Caco-2 (cell line): ENCODE measurements at regions not wholly inside any gene's neighbourhood (a gene's known extent, or its start where the extent isn't known, plus 50 kb on each side); places are given as distances from the start of the nearest gene placed in this dataset.

Experiments
- BruUV-seq: library from RNA; stranded (reverse); fragments of 400-500 nt; replicated peaks from 2 replicates; lab custom pipeline; 2021; lab: Mats Ljungman, UMichigan
- CTCF ChIA-PET: fragments of 300-600 bp; sonication (Branson Sonifier 250); formaldehyde crosslinking; loops from one replicate; lab custom pipeline; 2022; ENCODE audit warnings: antibody characterized with exemption; lab: Charles Lee
- POLR2A ChIA-PET: fragments of 300-600 bp; sonication (Branson Sonifier 250); formaldehyde crosslinking; loops from one replicate; lab custom pipeline; 2022; ENCODE audit warnings: antibody characterized with exemption; lab: Charles Lee
- DNase-seq, 2 experiments: peaks; one replicate each; pipeline versions ENCODE4 v3.0.0 to v3.0.0-alpha.2; 2020 to 2022
- H3K27me3 ChIP-seq: replicated peaks from 2 replicates; pipeline ENCODE4 v1.6.0; 2011; ENCODE audit warnings: low read length; ENCODE audit not compliant: control insufficient read depth, insufficient read depth
- H3K36me3 ChIP-seq: 2 replicates; pipeline ENCODE4 v1.5.1; 2011; ENCODE audit warnings: low read length; ENCODE audit not compliant: control insufficient read depth, insufficient read depth
- H3K4me1 ChIP-seq: fragments of 250-450 bp; sonication (Bioruptor Pico); 2 replicates; pipeline ENCODE4 v1.5.1; 2020; ENCODE audit warnings: mild to moderate bottlenecking
- H3K4me3 ChIP-seq: 2 replicates; pipeline ENCODE4 v1.5.1; 2011; ENCODE audit warnings: low read depth, mild to moderate bottlenecking, control low read depth, low read length
- H3K9me3 ChIP-seq: fragments of 250-450 bp; sonication (Bioruptor Pico); 2 replicates; pipeline ENCODE4 v1.5.1; 2020; ENCODE audit warnings: mild to moderate bottlenecking, moderate library complexity
- H3K27ac Mint-ChIP-seq: one replicate; pipeline ENCODE4 v1.8.0; 2022; ENCODE audit warnings: mixed read lengths; ENCODE audit not compliant: unreplicated experiment
- H3K27me3 Mint-ChIP-seq: one replicate; pipeline ENCODE4 v1.8.0; 2022; ENCODE audit warnings: mixed read lengths; ENCODE audit not compliant: insufficient read depth, unreplicated experiment
- H3K36me3 Mint-ChIP-seq: one replicate; pipeline ENCODE4 v1.8.0; 2022; ENCODE audit warnings: mild to moderate bottlenecking, mixed read lengths; ENCODE audit not compliant: insufficient read depth, unreplicated experiment
- H3K4me1 Mint-ChIP-seq: one replicate; pipeline ENCODE4 v1.8.0; 2022; ENCODE audit warnings: low read depth, mixed read lengths; ENCODE audit not compliant: unreplicated experiment
- H3K4me3 Mint-ChIP-seq: one replicate; pipeline ENCODE4 v1.8.0; 2022; ENCODE audit warnings: mild to moderate bottlenecking, moderate library complexity, mixed read lengths; ENCODE audit not compliant: unreplicated experiment
- H3K9me3 Mint-ChIP-seq: one replicate; pipeline ENCODE4 v1.8.0; 2022; ENCODE audit warnings: mixed read lengths; ENCODE audit not compliant: unreplicated experiment
- CTCF ChIP-seq, 2 experiments: fragments of 200-600 bp in 1 of 2; IDR thresholded peaks; 1 replicate in 1 of 2; 2 replicates in 1 of 2; pipeline versions ENCODE4 v1.5.1 to v1.8.0; 2011 to 2022; ENCODE audit warnings: antibody characterized with exemption in 1 of 2, control low read depth in 1 of 2, inconsistent platforms in 1 of 2, low read depth in 1 of 2, low read length in 1 of 2, mild to moderate bottlenecking in 1 of 2, moderate library complexity in 1 of 2; ENCODE audit not compliant: insufficient read depth in 1 of 2, severe bottlenecking in 1 of 2, unreplicated experiment in 1 of 2
- intact Hi-C: fragments of 100-400 bp; cut with micrococcal nuclease; formaldehyde crosslinking; loops from one replicate; pipeline ENCODE4 v1.10.0; 2022; ENCODE audit not compliant: unreplicated experiment

GRCh38 chr2:19684516-19684915, 217.3 kb downstream of the TTC32 start:
- Histone ChIP-seq H3K36me3 (no peaks in the 10 kb centered on the region), H3K4me3 (no peak overlapping the region), H3K27me3 (no peaks in the 10 kb centered on the region), H3K4me1 (peaks cover 6% of the 10 kb centered on the region; the same call in 1 of the 2 replicates), H3K9me3 (no peaks in the 10 kb centered on the region)
- no TSS peak for BruUV-seq
- H3K27me3 Mint-ChIP-seq, result peaks cover 5% of the 10 kb centered on the region
- no peak overlapping the region for H3K27ac Mint-ChIP-seq
- no peak overlapping the region for H3K4me3 Mint-ChIP-seq
- no peak for DNase-seq
- POLR2A ChIA-PET, result no interaction called here
- no peaks in the 10 kb centered on the region for H3K36me3 Mint-ChIP-seq
- intact Hi-C loops, result loop anchor here (10.0 kb wide), 1 partner anchor 180 kb away; no protein-coding TSS in a partner anchor
- no peaks in the 10 kb centered on the region for H3K4me1 Mint-ChIP-seq
- TF ChIP-seq CTCF (IDR thresholded peaks at IDR 0.05; ENCODE audit: insufficient read depth in 1 of 2, low read depth in 1 of 2, low read length in 1 of 2, severe bottlenecking in 1 of 2, unreplicated experiment in 1 of 2), result no peak
- H3K9me3 Mint-ChIP-seq, result no peaks in the 10 kb centered on the region
- CTCF ChIA-PET, result no interaction called here

GRCh38 chr2:19683556-19683955, 218.2 kb downstream of the TTC32 start:
- TF ChIP-seq CTCF (IDR thresholded peaks at IDR 0.05; ENCODE audit: insufficient read depth in 1 of 2, low read depth in 1 of 2, low read length in 1 of 2, severe bottlenecking in 1 of 2, unreplicated experiment in 1 of 2), result no peak
- Mint-ChIP-seq H3K4me3 (no peak overlapping the region), H3K27me3 (peaks cover 5% of the 10 kb centered on the region), H3K36me3 (no peaks in the 10 kb centered on the region), H3K4me1 (no peaks in the 10 kb centered on the region), H3K9me3 (no peaks in the 10 kb centered on the region), H3K27ac (no peak overlapping the region)
- BruUV-seq, result no TSS peak
- POLR2A ChIA-PET, result interaction anchor here (0.6 kb wide), 1 partner anchor 1123 kb away, joined by 4 read pairs; the partner anchor contains the start of gene RDH14
- H3K27me3 ChIP-seq, result no peaks in the 10 kb centered on the region
- no peaks in the 10 kb centered on the region for H3K36me3 ChIP-seq
- H3K4me3 ChIP-seq, result no peak overlapping the region
- DNase-seq, result no peak
- CTCF ChIA-PET, result no interaction called here
- intact Hi-C loops, result loop anchor here (10.0 kb wide), 1 partner anchor 181 kb away; no protein-coding TSS in a partner anchor
- peaks cover 6% of the 10 kb centered on the region; the same call in 1 of the 2 replicates for H3K4me1 ChIP-seq
- no peaks in the 10 kb centered on the region for H3K9me3 ChIP-seq

GRCh38 chr2:19682493-19682892, 219.3 kb downstream of the TTC32 start:
- Histone ChIP-seq H3K36me3 (no peaks in the 10 kb centered on the region), H3K4me3 (no peak overlapping the region), H3K9me3 (no peaks in the 10 kb centered on the region), H3K4me1 (peaks cover 6% of the 10 kb centered on the region; the same call in 1 of the 2 replicates), H3K27me3 (no peaks in the 10 kb centered on the region)
- intact Hi-C loops, result loop anchor here (10.0 kb wide), 1 partner anchor 182 kb away; no protein-coding TSS in a partner anchor
- no peaks in the 10 kb centered on the region for H3K36me3 Mint-ChIP-seq
- no peaks in the 10 kb centered on the region for H3K4me1 Mint-ChIP-seq
- H3K27me3 Mint-ChIP-seq, result peaks cover 3% of the 10 kb centered on the region
- H3K9me3 Mint-ChIP-seq, result no peaks in the 10 kb centered on the region
- no peak overlapping the region for H3K27ac Mint-ChIP-seq
- TF ChIP-seq CTCF (IDR thresholded peaks at IDR 0.05; ENCODE audit: insufficient read depth in 1 of 2, low read depth in 1 of 2, low read length in 1 of 2, severe bottlenecking in 1 of 2, unreplicated experiment in 1 of 2), result no peak
- POLR2A ChIA-PET, result no interaction called here
- peak in 1 of 2 experiments; percentile 29 for DNase-seq
- CTCF ChIA-PET, result no interaction called here
- no peak overlapping the region for H3K4me3 Mint-ChIP-seq
- BruUV-seq, result no TSS peak
